ENCODE measurements at regions not wholly inside any gene's neighbourhood (a gene's known extent, or its start where the extent isn't known, plus 50 kb on each side); places are given as distances from the start of the nearest gene placed in this dataset.

DNA sequence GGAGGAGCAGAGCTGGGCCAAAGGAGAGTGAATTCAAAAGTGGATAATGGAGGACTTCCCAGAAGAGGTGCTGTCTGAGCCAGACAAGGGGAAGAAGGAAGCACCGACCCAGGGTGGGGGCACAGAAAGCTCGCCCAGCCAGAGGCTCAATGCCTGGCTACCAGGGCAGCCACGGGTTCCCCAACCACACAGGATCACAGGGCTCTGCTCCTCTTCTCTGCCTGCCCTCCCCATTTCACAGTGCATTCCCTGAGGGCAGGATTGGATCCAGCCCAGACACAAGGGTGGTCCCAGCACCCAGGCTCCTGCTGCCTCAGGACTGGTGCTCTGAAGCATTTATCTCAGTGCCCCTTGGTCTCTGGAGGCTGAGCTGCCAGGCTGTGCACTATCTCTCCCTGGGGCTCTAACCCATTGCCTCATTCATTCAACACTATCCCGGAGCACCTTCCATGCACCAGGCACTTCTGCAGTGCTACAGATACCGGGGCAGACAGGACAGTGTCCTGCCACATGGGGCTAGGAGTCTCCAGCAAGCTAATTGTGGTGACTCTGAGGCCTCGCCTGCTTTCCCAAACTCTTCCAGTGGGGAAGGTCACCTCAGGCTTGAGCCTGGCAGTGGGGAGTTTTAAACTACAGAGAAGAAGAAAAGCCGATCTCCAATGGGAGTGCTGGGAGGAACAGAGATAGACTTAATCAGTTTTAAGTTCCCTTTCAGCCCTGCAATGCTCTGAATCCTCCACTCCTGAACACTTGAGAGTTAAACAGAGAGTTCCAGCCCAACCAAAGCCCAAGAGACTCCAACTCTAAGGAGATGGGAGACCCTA lies 201.8 kb upstream of the ZMIZ1 start:
- TF ChIP-seq CTCF (IDR thresholded peaks at IDR 0.05) = no peak
- peak; percentile 32 for TF ChIP-seq RAD21 (IDR thresholded peaks at IDR 0.05; ENCODE audit: low read length)
- TF ChIP-seq, protein P1, sequence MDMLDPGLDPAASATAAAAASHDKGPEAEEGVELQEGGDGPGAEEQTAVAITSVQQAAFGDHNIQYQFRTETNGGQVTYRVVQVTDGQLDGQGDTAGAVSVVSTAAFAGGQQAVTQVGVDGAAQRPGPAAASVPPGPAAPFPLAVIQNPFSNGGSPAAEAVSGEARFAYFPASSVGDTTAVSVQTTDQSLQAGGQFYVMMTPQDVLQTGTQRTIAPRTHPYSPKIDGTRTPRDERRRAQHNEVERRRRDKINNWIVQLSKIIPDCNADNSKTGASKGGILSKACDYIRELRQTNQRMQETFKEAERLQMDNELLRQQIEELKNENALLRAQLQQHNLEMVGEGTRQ (IDR thresholded peaks at IDR 0.05; ENCODE audit: borderline replicate concordance, low read depth, low read length) = no peak
